ENCODE measurements at regions not wholly inside any gene's neighbourhood (a gene's known extent, or its start where the extent isn't known, plus 50 kb on each side); places are given as distances from the start of the nearest gene placed in this dataset.
A peak's percentile ranks its signal among the peaks of the same experiment; 100 is the strongest.

DNA sequence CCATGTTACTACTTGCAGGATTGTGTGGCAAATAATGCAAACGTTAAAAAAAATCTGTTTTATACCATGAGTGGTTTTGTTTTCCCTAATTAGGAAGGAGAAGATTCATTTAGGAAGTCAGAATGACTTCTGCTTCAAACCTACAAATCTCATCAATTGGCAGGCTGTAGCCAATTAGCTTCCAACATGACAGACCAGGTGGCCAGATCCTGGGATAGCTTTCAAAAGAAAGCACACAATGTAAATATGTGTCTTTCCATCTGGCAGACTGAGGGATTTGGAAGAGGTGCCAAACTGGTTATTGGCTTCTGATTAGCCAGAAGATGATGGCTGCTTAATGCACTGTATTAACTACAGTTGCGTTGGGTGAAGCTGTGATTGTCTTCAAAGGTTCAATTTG lies 432.8 kb downstream of the ANKRD50 start:
- peak; percentile 2 for DNase-seq

DNA sequence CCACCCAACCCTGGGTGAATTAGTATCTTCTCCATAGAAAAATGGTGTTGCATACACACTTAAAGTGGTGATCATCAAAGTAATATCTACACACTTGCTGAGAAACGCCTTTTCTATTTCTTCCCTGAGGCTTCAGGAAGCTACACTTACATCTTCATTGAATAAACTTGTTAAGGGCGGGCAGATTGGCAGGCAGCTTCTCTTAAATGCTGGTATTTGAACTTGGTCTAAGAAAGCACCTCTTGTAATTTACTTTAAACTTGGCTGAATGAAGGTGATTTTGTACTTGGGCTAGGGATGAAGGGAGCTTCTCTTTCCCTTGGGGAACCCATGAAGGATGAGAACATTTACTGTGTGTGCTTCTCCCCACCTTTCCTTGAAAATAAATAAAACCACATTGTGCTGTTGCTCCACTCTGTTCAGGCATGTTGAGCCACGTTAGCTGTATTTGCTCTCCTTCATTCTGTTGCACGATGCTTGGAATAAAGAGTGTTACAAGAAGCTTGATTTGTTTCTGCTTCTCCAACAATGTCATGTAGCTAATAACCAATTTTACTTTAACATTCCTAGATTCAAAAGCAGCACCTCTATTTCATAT lies 430.1 kb downstream of the ANKRD50 start:
- DNase-seq = no peak

DNA sequence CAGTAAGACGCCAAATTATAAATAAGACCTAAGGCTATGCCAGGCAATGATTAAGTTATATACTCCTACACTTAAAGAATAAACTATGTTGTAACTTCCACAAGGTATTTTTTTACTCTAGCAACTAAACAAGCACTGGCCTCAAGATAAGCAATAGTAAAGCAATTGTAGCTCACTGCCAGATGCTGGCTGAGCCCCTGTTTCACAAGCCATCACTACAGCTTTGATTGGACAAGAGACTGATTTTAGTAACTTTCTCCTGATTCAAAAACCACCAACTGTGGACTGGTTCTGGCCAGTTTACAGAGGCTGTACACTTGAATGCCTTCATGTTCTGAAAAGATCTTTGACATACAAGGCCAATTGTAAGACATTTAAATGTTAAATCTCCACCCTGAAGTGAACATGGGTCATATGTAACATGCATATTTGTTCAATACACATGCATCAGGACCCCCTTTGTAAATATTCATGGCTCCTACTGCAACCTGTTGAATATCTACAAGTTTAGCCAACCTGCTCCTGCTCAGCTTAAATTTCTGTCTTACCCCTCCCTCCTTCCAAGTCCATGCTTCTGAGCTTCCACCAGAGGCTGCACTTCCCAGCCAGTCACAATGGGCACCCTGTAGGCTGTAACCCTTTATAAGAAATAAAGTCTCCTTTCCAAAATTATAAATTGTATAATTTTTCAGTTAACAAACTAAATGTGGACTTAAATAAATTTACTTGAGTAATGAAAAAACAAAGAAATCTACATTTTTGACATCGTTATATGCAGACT lies 423.6 kb downstream of the ANKRD50 start:
- no peak for DNase-seq

DNA sequence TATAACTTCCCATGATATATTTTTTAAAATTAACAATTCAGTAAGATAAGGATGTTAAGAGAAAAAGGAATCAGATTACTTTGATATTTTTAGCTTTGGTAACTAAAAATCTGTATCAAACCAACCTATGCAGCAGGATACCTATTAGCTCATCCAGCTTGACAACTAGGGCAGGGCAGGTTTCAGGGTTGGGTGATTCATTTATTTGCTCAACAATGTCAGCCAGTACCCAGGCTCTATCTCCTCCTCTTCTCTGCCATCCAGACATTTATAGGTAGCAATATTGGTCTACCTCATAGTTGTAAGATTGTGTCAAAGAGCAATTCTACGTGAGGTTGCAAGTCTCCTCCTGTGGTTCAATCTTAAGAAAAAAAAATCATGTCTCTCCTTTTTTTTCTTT lies 421.9 kb downstream of the ANKRD50 start:
- no peak for DNase-seq

DNA sequence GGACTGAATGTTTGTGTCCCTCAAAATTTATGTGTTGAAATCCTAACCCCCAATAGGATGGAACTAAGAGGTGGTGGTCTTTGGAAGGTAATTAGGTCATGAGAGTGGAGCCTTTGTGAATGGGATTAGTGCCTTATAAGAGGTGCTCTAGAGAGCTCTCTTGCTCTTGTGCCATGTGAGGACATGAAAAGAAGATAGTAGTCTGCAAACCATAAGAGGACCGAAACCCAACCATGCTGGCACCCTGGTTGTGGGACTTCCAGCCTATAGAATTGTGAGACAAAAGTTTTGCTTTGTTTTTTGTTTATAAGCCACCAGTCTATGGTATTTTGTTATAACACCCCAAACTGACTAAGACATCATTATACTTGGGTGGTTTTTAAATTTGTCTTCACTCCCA lies 417.1 kb downstream of the ANKRD50 start:
- DNase-seq = no peak

DNA sequence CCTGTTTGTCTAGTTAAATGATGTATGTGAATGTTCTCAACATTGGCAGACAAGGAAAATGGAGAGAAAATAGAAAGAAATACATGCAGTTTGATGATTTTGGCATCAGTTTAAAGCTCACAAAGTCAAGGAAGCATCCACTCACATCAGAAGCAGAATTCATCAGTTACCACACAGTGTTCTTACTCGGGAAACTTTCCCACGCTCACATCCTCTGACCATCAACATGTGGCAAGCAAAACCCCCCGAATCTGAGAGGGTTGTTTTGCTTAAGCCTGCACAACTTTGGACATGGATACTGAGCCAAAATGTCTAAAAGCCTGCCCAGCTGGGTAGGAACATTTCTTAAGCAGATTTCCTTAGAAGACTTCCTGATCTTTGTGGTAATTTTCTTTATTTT lies 407.6 kb downstream of the ANKRD50 start:
- DNase-seq = no peak

DNA sequence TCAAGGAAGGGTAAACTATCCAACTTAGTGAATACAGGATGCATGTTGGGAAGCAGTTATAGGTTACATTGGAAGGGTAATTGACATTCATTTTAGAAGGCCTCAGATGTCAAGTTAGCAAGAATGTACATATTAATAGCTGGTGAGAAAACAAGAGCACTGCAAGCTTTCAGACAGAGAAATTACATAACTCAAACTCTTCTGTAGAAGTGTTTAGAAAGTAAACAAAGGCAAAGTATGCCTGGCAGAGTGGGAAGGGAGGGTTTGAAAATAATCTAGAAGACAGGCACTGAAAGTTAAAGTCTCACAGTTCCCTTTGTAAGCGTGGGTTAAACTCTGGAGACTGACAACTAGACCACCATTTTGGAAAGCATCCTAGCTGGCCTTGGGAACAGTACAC lies 406.2 kb downstream of the ANKRD50 start:
- no peak for DNase-seq

DNA sequence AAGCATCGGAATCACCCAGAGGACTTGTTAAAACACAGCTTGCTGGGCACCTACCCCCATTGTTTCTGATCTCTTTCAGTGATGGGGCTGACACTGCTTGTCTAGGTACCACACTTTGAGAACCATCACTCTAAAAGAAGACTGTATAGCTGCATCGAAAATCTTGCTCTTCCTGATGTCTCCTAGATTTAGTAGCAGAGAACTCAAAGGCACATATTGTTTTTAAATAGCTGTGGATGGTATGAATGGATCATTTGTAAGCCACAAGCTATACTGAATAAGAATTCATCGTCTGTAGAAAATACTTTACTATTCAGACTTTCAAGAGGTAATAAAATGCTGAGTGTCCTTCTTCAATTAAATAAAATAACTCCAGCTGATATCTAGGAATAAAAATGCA lies 405.4 kb downstream of the ANKRD50 start:
- DNase-seq = no peak

DNA sequence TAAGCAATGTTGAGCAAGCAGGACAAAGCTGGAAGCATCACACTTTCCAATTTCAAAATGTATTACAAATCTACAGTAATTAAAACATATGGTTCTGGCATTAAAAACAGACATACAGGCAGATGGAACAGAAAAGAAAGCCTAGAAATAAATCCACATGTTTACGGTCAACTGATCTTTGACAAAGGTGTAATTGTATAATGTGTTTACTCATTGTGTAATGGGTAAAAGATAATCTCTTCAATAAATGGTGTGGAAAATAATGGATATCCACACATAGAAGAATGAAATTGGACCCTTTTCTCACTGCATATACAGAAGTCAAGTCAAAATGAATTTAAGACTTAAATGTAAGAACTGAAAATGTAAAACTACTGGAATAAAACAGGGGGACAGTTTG lies 394.2 kb downstream of the ANKRD50 start:
- DNase-seq = no peak

DNA sequence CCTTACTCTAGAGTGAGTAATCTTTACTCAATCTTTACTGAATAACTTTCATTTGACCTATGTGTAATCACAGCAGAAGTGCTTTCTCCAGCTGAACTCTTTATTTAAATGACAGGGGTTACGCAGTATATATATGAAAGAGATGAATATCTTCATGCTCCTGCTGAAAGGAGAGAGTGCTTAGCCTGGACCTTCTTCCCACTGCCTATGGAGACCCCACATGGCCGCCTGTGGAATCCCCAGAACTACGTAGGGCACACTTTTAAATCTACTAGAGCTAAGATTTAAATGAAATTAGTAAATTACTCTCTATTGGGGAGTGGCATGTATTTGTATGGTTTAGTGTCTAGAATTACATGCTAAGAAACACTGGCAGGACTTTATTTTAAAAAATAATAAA lies 391.2 kb downstream of the ANKRD50 start:
- DNase-seq = no peak

DNA sequence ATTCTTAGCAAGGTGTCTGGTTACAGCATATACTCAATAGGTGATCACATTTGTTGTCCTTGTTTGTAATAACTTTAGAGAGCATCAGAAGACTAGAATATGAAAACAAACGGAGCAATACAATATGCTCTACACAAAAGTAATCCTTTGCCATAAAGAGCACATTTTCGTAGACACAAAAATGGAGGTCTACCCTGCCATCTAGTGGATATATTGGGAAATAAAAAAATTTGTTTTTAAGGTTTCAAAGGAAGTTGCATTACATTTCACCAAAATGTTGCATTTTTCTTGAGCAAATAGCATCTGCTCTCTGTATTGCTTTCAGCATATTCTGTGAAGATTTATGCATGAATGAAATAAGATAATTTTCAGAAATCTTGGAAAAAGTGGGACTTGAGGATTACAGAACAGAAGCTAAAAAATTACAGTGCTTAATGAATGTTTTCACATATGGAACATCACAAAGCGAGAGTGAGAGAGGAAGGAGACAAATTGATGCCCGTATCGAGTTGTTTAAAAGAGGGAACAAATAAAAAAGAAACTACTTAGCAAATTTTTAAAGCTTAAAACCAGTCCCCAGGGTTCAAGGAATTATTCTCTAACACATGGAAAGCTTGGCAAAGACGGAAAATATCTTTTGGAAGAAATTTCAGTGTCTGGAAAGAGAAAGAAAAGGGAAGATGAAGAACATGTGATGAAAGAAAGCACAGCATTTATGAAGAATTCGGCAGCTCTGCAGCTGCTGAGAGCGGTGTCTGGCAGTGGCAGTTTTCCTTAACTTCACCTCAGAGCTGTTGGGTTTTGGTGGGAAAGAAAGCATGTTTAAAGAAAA lies 390.1 kb downstream of the ANKRD50 start:
- DNase-seq = no peak

DNA sequence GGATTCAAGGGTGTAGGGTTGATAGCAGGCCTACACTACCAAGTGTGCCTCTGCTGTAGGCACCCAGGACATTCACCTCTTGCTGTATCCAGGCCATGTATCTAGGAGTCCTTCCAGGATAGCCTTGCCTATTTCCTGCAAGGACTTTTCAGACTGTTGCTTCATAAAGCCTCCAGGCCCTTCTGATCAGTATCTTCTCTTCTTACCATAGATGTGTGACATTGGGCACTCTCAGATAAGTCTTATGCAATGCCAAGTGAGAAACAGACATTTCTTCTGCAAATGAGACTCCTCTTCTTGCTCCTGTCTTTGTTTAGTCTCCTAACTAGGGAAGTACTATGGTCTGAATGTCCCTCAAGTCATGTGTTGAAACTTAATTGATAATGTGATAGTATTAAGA lies 386.8 kb downstream of the ANKRD50 start:
- DNase-seq = no peak

DNA sequence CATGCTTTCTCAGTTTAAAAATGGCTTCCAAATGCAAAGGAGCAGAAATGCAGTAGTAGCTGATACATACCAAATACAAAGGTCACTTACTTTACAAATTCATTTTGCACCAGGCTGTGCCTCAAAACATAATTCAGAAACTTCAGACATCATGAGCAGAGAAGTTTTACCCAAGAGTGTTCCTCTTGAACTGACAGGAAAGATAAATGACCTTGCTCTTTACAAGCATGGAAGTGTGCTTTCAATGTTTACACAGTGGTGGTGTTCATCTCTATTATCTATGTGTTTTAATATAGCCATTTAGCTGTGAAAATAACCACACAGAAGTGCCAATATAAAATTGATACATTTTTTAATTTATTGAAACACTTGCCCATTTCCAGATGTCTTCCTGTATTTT lies 383.4 kb downstream of the ANKRD50 start:
- no peak for DNase-seq

DNA sequence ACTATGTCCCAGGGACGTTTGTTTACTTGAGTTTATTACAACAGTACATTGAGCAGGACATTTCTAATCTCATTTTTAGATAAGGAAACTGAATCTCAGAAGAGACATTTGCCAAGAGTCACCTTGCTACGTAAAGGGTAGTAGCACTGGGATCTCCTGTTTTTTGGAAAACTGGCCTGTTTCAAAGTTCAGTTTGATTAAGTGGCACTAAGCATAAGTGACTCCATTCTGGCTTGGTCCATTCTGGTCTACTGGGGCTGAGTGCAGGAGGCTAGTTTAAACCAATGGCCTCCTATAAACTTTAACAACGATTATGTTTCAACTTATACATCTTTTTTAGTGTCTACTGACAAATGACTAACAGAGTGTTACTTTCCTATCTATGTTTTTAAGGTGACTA lies 382.5 kb downstream of the ANKRD50 start:
- DNase-seq = no peak

DNA sequence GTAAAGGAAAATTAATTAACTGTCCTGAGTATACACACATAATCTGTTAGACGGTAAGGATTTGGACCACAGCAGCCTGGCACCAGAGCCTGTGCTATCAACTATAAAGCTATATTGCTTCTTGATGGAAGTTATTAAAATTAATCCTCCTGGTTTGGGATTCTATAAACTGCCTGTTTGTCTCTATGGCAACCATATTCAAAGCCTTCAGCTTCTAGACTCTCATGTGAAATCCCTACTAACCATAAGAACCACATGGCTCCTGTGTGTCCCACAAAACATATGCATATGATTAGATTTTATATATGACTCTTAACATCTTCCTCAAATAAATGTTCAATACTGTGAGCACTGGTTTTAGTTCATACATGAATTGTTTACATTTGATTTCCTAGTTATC lies 380.8 kb downstream of the ANKRD50 start:
- DNase-seq = no peak

DNA sequence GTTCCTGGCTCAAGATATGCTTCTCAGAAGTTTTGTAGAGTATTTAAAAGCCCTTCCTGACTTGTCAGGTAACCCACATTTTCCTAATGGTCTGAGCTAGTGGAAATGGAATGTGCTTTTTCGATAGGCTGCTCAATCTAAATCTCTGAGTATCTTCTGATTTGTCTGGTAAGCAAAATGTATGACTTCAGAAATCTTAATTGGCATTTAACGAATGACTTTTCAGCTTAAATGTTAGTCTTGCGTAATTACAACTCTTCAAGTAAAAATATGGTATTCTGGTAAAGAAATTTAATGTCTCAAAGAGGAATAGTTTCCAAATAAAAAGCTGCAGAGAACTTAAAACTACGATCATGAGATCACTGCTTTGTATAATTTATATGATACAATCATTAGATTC lies 379.1 kb downstream of the ANKRD50 start:
- no peak for DNase-seq

DNA sequence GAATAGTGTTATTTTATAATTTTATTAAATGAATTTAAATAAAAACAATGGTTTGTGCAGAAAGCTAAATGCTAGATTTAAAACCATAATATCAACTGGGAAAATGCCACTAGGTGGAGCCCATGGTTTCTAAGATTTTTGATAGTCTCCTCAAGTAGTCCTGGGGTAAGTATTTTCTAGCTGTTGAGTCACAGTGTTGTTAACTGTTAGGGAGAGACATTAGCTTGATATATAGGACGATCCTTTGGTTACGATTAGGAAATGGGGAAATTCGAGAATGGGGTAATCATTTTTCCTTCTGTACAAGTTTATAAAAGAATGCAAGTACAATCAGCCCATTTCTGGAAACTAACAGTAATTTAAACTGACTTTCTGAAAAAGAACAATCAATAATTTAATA lies 378.4 kb downstream of the ANKRD50 start:
- no peak for DNase-seq

DNA sequence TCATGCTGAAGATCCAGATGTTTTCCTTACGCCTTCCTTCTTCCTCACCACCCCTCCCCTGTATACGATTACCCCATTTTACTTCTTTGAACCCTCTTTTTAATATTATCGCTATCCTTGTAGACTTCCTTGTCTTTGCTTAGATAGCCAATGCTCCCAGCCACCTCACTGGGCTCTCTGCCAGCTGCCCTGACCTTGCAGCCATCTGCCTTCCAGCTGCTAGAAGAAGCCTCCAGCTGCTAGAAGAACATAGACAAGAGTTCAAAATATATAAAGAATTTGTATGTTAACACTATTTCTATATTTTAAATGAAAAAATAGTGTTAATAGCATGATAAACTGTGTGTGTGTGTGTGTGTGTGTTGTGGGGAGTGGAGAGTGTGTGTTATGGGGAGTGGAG lies 374.7 kb downstream of the ANKRD50 start:
- no peak for DNase-seq

DNA sequence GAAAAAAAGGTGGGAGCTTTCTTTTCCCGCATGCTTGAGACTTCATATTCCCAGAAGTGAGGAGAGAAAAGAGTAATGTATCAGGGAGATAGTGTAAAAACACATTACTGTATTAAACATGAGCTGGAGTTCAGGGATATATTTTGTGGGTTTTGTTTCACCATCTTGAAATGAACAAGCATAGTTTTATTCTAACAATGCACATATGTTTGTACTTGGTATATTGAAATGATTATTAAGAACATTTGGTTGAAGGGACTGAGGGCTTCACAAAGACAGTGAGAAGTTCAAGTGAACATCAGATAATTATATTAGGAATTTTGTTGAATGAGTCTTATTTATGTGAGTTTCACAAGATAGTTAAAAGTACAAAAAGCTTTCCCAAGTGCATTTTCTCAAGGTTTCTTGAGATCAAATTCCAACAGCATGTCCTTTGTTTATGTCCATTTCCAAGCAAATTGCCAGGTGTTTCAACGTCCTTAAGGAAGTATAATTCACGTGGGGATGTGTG lies 368.8 kb downstream of the ANKRD50 start:
- no peak for DNase-seq

DNA sequence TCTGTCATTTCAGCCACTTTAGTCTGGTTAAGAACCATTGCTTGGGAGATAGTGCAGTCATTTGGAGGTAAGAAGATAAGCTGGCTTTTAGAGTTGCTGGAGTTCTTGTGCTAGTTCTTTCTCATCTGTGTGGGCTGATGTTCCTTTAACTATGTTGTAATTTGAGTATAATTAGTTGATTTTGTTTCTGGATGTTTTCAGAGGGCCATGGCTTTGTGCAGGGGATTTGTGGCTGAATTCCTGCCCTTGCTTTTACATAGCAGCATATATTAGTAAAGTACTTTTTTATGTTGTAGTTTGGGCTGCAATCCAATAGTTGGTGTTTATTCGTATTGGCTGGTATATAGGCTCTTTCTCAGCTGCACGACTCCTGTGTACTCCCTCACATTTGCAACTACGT lies 339.6 kb downstream of the ANKRD50 start:
- no peak for DNase-seq

DNA sequence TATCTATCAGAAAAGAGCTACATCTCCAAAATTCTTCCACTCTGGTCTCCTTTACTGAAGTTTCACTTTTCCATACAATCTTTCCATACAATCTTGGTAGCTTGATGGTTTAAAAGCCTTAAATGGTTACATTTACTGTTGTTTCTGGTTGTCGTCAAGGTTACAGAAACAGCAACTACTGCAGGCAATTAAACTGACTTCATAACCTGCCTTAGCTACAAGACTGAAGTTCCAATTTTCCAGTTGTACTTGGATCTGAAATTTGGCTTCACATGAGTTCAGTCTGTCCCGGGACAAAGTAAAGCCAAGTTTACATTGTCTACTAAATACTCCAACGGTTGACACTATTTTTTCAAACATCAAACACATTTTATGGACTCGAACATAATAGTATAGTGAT lies 326.4 kb downstream of the ANKRD50 start:
- DNase-seq = no peak

DNA sequence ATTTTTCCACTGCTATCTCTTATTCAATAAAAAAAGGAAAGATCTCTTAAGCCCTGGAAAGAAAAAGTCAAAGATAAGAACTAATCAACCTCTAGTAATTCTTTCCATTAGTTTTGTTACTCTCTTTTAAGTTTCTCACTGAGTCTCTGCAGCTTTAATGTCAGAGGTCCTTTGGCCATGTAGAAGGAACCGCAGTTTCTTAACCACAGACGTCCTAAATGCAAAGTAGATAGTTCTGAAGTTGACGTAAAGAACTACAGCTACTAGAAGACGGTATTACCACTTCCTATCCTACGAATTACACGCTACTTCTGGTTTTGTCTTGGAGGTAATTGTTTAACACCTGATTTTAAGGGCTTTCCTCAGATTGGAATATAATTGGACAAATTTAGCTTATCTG lies 325.9 kb downstream of the ANKRD50 start:
- DNase-seq = no peak

DNA sequence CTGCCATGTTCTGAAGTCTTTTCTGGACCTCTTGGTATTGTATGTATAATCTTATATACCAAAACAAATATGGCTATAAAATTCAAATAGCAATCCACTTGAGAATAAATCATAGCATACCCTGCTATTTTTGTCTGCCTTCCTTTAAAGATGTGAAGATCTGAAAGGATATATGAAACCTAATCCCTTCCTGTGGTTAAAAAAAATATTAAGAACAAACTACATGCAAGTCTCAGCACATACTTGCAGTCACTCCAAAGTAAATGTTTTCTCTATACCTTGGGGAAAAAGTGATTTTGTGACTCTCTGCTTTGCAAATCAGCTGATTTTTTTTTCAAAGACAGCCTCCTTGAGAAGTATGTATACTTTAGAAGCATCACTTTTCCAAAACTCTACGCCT lies 322.9 kb downstream of the ANKRD50 start:
- DNase-seq = no peak

DNA sequence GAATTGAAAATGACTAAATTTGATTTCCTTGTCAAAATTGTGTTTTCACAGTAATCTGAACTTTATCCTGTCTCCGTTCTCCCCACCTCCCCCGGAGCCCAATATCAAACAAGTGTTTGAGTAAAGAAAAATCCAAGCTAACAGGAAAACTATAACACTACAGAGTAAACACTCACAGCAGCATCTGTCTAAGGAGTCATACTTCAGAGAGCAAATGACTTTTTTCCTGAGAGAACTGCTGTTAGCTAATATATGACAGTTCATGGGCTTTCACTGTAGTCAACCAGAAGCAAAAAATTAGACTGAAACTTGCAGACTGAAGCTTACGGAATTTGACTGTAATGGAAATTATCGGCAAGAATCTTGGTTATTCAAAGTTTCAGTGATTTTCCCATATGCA lies 321.7 kb downstream of the ANKRD50 start:
- DNase-seq = no peak

Measured in NCI-H774 (cell line).